Stomach (tissue), 4 donors: ENCODE measurements at regions not wholly inside any gene's neighbourhood (a gene's known extent, or its start where the extent isn't known, plus 50 kb on each side); places are given as distances from the start of the nearest gene placed in this dataset.

Experiments used
- EP300 ChIP-seq: sonication (generic); formaldehyde crosslinking; IDR thresholded peaks from one replicate; pipeline ENCODE4 v1.6.1; 2017; ENCODE audit warnings: antibody characterized with exemption
- POLR2A ChIP-seq, 4 donors: fragments of 450-650 bp; IDR thresholded peaks; one replicate each; pipeline ENCODE4 v1.6.1; 2016; ENCODE audit warnings: antibody characterized with exemption in 4 of 4, control low read depth in 2 of 4, mild to moderate bottlenecking in 1 of 4, moderate library complexity in 1 of 4
- POLR2AphosphoS5 ChIP-seq, 3 donors: sonication (generic); formaldehyde crosslinking; IDR thresholded peaks; one replicate each; pipeline ENCODE4 v1.6.1; 2016; ENCODE audit warnings: antibody characterized with exemption in 3 of 3
- TF ChIP-seq, protein P1 (sequence below), 7 experiments: fragments of 450-650 bp in 4 of 7; fragments of 200-600 bp in 3 of 7; sonication (generic) in 3 of 7; IDR thresholded peaks; one replicate each; pipeline ENCODE4 v1.5.1; 2016 to 2019; ENCODE audit warnings: antibody characterized with exemption in 7 of 7, control low read depth in 2 of 7, mild to moderate bottlenecking in 1 of 7

- TF ChIP-seq, protein P1, sequence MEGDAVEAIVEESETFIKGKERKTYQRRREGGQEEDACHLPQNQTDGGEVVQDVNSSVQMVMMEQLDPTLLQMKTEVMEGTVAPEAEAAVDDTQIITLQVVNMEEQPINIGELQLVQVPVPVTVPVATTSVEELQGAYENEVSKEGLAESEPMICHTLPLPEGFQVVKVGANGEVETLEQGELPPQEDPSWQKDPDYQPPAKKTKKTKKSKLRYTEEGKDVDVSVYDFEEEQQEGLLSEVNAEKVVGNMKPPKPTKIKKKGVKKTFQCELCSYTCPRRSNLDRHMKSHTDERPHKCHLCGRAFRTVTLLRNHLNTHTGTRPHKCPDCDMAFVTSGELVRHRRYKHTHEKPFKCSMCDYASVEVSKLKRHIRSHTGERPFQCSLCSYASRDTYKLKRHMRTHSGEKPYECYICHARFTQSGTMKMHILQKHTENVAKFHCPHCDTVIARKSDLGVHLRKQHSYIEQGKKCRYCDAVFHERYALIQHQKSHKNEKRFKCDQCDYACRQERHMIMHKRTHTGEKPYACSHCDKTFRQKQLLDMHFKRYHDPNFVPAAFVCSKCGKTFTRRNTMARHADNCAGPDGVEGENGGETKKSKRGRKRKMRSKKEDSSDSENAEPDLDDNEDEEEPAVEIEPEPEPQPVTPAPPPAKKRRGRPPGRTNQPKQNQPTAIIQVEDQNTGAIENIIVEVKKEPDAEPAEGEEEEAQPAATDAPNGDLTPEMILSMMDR (IDR thresholded peaks at IDR 0.05) = no peak
- TF ChIP-seq EP300 (no peak), POLR2AphosphoS5 (IDR thresholded peaks at IDR 0.05) (no peak), POLR2A (IDR thresholded peaks at IDR 0.05) (no peak)
Observed at GRCh38 chr14:62001963-62002362, 239.7 kb downstream of the SNAPC1 start.
